HG02852 (cell line): ENCODE measurements at regions not wholly inside any gene's neighbourhood (a gene's known extent, or its start where the extent isn't known, plus 50 kb on each side); places are given as distances from the start of the nearest gene placed in this dataset.
A peak's percentile ranks its signal among the peaks of the same experiment; 100 is the strongest.

Experiments
- ATAC-seq: cut with Tn5 transposase; IDR thresholded peaks from one replicate; pipeline ENCODE4 v1.9.1; 2021; ENCODE audit warnings: mild to moderate bottlenecking, moderate library complexity; ENCODE audit not compliant: unreplicated experiment

GRCh38 chr2:71277536-71278103 lies 50.7 kb upstream of the PAIP2B start:
- ATAC-seq = no peak

DNA sequence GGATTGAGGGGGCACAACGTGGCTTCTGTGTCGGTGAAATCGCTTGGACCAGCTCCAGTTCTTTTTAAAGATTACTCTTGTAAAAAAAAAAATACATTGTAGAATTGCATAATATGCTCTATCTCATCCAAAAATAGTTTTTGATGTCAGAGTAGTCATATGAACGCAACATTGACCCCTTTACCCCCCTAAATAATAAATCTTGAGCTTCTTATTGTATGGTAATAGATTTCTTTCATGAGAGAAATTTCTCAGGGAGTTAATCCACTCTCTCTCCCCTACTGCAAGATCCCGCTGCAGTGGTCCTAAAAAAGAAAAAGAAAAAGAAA lies 50.2 kb upstream of the PAIP2B start:
- no peak for ATAC-seq

DNA sequence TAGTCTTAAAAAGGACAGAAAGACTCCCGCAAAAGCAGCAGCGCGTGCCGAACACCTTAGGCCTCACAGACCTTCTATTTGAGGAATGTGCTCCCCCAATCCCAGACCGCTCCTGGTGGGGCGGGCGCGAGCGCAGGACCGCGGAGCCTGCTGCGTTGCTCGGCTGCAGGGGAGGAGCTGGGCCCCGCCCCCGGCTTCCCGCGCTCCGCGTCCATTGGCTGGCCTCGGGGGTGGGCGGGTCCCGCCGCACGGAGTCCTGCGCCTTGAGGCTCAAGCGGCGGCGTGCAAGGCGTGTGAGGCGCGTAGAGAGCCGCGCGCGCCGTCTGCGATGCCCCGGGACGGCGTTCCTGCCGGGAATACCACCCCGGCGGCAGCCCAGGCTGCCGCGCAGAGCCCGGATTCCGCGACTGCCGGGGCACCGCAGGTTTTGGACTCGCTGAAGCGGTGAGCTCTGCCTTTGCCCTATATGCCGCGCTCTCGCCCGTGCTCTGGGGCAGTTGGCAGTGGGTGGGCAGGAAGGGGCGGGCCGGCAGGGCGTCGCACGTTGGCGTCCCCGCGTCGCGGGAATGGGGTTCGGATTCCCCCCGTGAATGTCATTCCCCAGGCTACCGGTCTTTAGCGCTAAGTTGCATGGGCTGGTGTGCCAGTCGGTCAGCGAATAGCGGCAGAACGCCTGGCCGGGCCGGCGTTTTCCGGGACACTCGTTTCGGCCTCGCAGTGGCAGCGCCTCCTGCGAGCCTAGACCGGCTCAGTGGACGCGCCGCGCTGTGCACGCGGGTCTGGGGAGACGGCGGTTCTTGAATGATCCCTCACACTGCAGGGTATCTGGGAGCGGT lies 49.6 kb upstream of the PAIP2B start:
- peak; percentile 98 for ATAC-seq
